ENCODE measurements at regions not wholly inside any gene's neighbourhood (a gene's known extent, or its start where the extent isn't known, plus 50 kb on each side); places are given as distances from the start of the nearest gene placed in this dataset.

DNA sequence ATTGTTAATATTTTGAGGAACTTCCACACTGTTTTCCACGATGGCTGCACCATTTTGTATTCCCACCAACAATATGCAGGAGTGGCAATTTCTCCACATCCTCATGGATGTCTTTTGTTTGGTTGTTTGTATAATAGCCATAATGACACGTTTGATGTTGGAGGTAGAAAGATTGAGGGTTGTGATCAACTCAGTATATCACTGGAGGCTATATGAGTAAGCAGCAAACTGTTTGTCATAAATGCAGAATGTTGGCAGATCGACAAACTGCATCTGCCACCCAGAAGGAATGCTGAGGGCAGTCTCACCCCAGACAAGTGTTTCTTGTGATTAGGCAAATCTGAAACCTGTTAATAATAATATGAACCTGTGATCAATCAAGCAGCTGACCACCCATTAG is 243.9 kb upstream of the WDFY3 start:
- no peak for TF ChIP-seq ZFP30 (CRISPR knock-in tag; IDR thresholded peaks at IDR 0.05)
- TF ChIP-seq GLIS3 (CRISPR knock-in tag; IDR thresholded peaks at IDR 0.05): no peak
- no peak for TF ChIP-seq ESRRG (CRISPR knock-in tag; IDR thresholded peaks at IDR 0.05)
- no peak for TF ChIP-seq TCF4 (CRISPR knock-in tag; IDR thresholded peaks at IDR 0.05; ENCODE audit: borderline replicate concordance)
- TF ChIP-seq, protein P1, sequence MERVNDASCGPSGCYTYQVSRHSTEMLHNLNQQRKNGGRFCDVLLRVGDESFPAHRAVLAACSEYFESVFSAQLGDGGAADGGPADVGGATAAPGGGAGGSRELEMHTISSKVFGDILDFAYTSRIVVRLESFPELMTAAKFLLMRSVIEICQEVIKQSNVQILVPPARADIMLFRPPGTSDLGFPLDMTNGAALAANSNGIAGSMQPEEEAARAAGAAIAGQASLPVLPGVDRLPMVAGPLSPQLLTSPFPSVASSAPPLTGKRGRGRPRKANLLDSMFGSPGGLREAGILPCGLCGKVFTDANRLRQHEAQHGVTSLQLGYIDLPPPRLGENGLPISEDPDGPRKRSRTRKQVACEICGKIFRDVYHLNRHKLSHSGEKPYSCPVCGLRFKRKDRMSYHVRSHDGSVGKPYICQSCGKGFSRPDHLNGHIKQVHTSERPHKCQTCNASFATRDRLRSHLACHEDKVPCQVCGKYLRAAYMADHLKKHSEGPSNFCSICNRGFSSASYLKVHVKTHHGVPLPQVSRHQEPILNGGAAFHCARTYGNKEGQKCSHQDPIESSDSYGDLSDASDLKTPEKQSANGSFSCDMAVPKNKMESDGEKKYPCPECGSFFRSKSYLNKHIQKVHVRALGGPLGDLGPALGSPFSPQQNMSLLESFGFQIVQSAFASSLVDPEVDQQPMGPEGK (CRISPR knock-in tag; IDR thresholded peaks at IDR 0.05; ENCODE audit: borderline replicate concordance): no peak
- TF ChIP-seq ZC3H10 (CRISPR knock-in tag; IDR thresholded peaks at IDR 0.05): no peak
- TF ChIP-seq RARB (CRISPR knock-in tag; IDR thresholded peaks at IDR 0.05): no peak
- TF ChIP-seq ZNF565 (CRISPR knock-in tag; conservative IDR thresholded peaks at IDR 0.05; ENCODE audit: low read depth): no peak
- no peak for TF ChIP-seq ARNTL (CRISPR knock-in tag; IDR thresholded peaks at IDR 0.05; ENCODE audit: borderline replicate concordance, low read depth)
- TF ChIP-seq SNAI2 (CRISPR knock-in tag; IDR thresholded peaks at IDR 0.05): no peak
- TF ChIP-seq, protein P2, sequence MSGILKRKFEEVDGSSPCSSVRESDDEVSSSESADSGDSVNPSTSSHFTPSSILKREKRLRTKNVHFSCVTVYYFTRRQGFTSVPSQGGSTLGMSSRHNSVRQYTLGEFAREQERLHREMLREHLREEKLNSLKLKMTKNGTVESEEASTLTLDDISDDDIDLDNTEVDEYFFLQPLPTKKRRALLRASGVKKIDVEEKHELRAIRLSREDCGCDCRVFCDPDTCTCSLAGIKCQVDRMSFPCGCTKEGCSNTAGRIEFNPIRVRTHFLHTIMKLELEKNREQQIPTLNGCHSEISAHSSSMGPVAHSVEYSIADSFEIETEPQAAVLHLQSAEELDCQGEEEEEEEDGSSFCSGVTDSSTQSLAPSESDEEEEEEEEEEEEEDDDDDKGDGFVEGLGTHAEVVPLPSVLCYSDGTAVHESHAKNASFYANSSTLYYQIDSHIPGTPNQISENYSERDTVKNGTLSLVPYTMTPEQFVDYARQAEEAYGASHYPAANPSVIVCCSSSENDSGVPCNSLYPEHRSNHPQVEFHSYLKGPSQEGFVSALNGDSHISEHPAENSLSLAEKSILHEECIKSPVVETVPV (CRISPR knock-in tag; IDR thresholded peaks at IDR 0.05): no peak
- TF ChIP-seq CSDC2 (CRISPR knock-in tag; IDR thresholded peaks at IDR 0.05): no peak
- no peak for TF ChIP-seq ZNF8 (CRISPR knock-in tag; IDR thresholded peaks at IDR 0.05)
